Naive thymus-derived CD8-positive, alpha-beta T cell (primary cell): ENCODE measurements at regions not wholly inside any gene's neighbourhood (a gene's known extent, or its start where the extent isn't known, plus 50 kb on each side); places are given as distances from the start of the nearest gene placed in this dataset.

Source experiments
- ATAC-seq, 2 donors: fragments of 150-1000 bp; cut with Tn5 transposase in 1 of 2; sonication (Bioruptor Pico), chemical (Tn5 transposase) in 1 of 2; 1 replicate in 1 of 2; 2 replicates in 1 of 2; pipeline ENCODE4 v1.10.0; 2021; ENCODE audit warnings: mild to moderate bottlenecking in 2 of 2, moderate library complexity in 2 of 2
- POLR2A ChIA-PET: fragments of 350-600 bp; sonication (Branson Sonifier 250); formaldehyde crosslinking; loops from one replicate; lab custom pipeline; 2021; ENCODE audit warnings: antibody characterized with exemption; lab: Charles Lee
- DNase-seq, 10 donors: peaks; one replicate each; pipeline versions ENCODE4 v3.0.0 to v3.0.0-alpha.2; 2020 to 2022
- H3K27ac Mint-ChIP-seq, 10 donors: one replicate each; pipeline ENCODE4 v1.8.0; 2020 to 2022; ENCODE audit warnings: mild to moderate bottlenecking in 10 of 10, mixed read lengths in 10 of 10, moderate library complexity in 4 of 10, inconsistent platforms in 1 of 10
- H3K27me3 Mint-ChIP-seq, 5 donors: one replicate each; pipeline ENCODE4 v1.8.0; 2021 to 2022; ENCODE audit warnings: mixed read lengths in 5 of 5
- H3K36me3 Mint-ChIP-seq, 3 donors: one replicate each; pipeline ENCODE4 v1.8.0; 2020 to 2022; ENCODE audit warnings: mixed read lengths in 3 of 3, mild to moderate bottlenecking in 2 of 3, inconsistent platforms in 1 of 3
- H3K4me1 Mint-ChIP-seq, 4 donors: one replicate each; pipeline ENCODE4 v1.8.0; 2021 to 2022; ENCODE audit warnings: mixed read lengths in 4 of 4
- H3K4me3 Mint-ChIP-seq, 10 donors: one replicate each; pipeline ENCODE4 v1.8.0; 2020 to 2022; ENCODE audit warnings: mild to moderate bottlenecking in 10 of 10, mixed read lengths in 10 of 10, moderate library complexity in 6 of 10, inconsistent platforms in 1 of 10
- H3K9me3 Mint-ChIP-seq, 9 donors: one replicate each; pipeline ENCODE4 v1.8.0; 2020 to 2022; ENCODE audit warnings: mixed read lengths in 9 of 9, mild to moderate bottlenecking in 3 of 9, inconsistent platforms in 1 of 9, moderate library complexity in 1 of 9

GRCh38 chr11:97290464-97291041 is 900.7 kb downstream of the JRKL start:
- Mint-ChIP-seq H3K36me3 (peaks cover 0 to 4% (median 0%) of the 10 kb centered on the region in 3 donors), H3K9me3 (peaks cover 0 to 34% (median 8%) of the 10 kb centered on the region in 9 donors), H3K27me3 (no peaks in the 10 kb centered on the region), H3K4me3 (no peak overlapping the region), H3K27ac (no peak overlapping the region), H3K4me1 (no peaks in the 10 kb centered on the region)
- POLR2A ChIA-PET, result no interaction called here
- DNase-seq (no peak), ATAC-seq (no peak)

DNA sequence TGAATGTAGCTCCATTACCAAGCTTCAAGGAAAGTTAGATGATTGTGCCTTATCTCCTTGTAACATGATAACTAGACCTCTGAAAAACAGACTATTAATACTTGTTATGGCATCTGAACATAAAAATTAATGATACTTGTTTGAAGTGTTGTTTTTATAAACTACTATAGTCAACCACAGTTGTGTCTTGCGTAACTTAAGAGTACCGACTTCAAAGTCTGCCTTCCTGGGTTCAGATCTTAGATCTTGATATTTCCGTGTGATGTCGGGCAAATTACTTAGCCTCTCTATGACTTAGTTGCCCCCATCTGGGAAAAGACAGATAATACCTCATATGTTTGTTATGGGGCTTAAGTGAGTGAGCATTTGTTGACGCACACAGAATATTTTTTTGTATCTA is 906.5 kb downstream of the JRKL start:
- H3K27me3 Mint-ChIP-seq, result no peaks in the 10 kb centered on the region
- no peak for DNase-seq
- ATAC-seq, result no peak
- POLR2A ChIA-PET, result no interaction called here
- H3K4me3 Mint-ChIP-seq, result no peak overlapping the region
- H3K4me1 Mint-ChIP-seq, result no peaks in the 10 kb centered on the region
- H3K36me3 Mint-ChIP-seq, result no peaks in the 10 kb centered on the region
- no peak overlapping the region for H3K27ac Mint-ChIP-seq
- H3K9me3 Mint-ChIP-seq, result peaks cover 0 to 16% (median 3%) of the 10 kb centered on the region in 9 donors

- DNase-seq (no peak), ATAC-seq (no peak)
- Mint-ChIP-seq H3K4me1 (no peaks in the 10 kb centered on the region), H3K27ac (no peak overlapping the region), H3K9me3 (peaks cover 0 to 35% (median 7%) of the 10 kb centered on the region in 9 donors), H3K36me3 (no peaks in the 10 kb centered on the region), H3K27me3 (no peaks in the 10 kb centered on the region), H3K4me3 (no peak overlapping the region)
- POLR2A ChIA-PET, result no interaction called here
These were observed 919.5 kb downstream of the JRKL start for GRCh38 chr11:97309291-97309690.

- H3K9me3 Mint-ChIP-seq, result peaks cover 0 to 27% (median 14%) of the 10 kb centered on the region in 9 donors
- DNase-seq (no peak), ATAC-seq (no peak)
- no peaks in the 10 kb centered on the region for H3K36me3 Mint-ChIP-seq
- H3K27ac Mint-ChIP-seq, result no peak overlapping the region
- POLR2A ChIA-PET, result no interaction called here
- H3K4me3 Mint-ChIP-seq, result no peak overlapping the region
- H3K27me3 Mint-ChIP-seq, result no peaks in the 10 kb centered on the region
- H3K4me1 Mint-ChIP-seq, result no peaks in the 10 kb centered on the region
These were observed 935.9 kb downstream of the JRKL start for GRCh38 chr11:97325693-97326092.

- Mint-ChIP-seq H3K27ac (no peak overlapping the region), H3K36me3 (no peaks in the 10 kb centered on the region), H3K27me3 (no peaks in the 10 kb centered on the region), H3K9me3 (peaks cover 0 to 17% (median 4%) of the 10 kb centered on the region in 9 donors), H3K4me3 (no peak overlapping the region), H3K4me1 (no peaks in the 10 kb centered on the region)
- no peak for ATAC-seq
- DNase-seq, result no peak
- POLR2A ChIA-PET, result interaction anchor here (0.6 kb wide), 1 partner anchor 21 kb away, joined by 3 read pairs; no protein-coding TSS in a partner anchor
These were observed 942.5 kb downstream of the JRKL start for GRCh38 chr11:97332271-97332670.

DNA sequence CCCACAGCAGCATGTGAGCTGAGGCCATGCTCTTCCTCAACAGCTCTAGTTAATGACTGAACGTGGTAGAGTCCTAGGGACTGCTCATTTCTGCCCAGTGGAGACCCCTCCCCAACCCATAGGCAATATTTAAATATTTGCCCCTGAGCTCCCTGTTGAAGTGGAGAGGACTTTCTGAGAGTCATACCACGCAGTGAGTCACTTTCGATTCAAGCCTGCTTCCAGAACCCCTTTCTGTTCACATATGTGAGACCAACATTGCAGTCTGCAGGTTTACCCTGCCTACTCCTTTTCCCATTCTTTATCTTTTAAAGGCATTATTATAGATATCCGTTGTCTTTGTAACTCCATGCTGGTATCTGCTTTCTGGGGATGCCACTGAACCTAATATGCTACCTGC is 946.3 kb downstream of the JRKL start:
- POLR2A ChIA-PET, result no interaction called here
- ATAC-seq, result no peak
- no peaks in the 10 kb centered on the region for H3K4me1 Mint-ChIP-seq
- H3K4me3 Mint-ChIP-seq, result no peak overlapping the region
- DNase-seq, result no peak
- H3K9me3 Mint-ChIP-seq, result peaks cover 0 to 17% (median 2%) of the 10 kb centered on the region in 9 donors
- no peaks in the 10 kb centered on the region for H3K27me3 Mint-ChIP-seq
- H3K27ac Mint-ChIP-seq, result no peak overlapping the region
- H3K36me3 Mint-ChIP-seq, result no peaks in the 10 kb centered on the region

GRCh38 chr11:97345032-97345431 is 955.2 kb downstream of the JRKL start:
- no peak overlapping the region for H3K4me3 Mint-ChIP-seq
- no peaks in the 10 kb centered on the region for H3K36me3 Mint-ChIP-seq
- no peak for DNase-seq
- no peak overlapping the region for H3K27ac Mint-ChIP-seq
- POLR2A ChIA-PET, result no interaction called here
- H3K27me3 Mint-ChIP-seq, result no peaks in the 10 kb centered on the region
- no peaks in the 10 kb centered on the region for H3K4me1 Mint-ChIP-seq
- ATAC-seq, result no peak
- H3K9me3 Mint-ChIP-seq, result peaks cover 0 to 23% (median 2%) of the 10 kb centered on the region in 9 donors

GRCh38 chr11:97349201-97349600 is 959.4 kb downstream of the JRKL start:
- H3K27me3 Mint-ChIP-seq, result no peaks in the 10 kb centered on the region
- ATAC-seq (no peak), DNase-seq (no peak)
- no peak overlapping the region for H3K4me3 Mint-ChIP-seq
- POLR2A ChIA-PET, result no interaction called here
- no peak overlapping the region for H3K27ac Mint-ChIP-seq
- no peaks in the 10 kb centered on the region for H3K4me1 Mint-ChIP-seq
- peaks cover 0 to 15% (median 4%) of the 10 kb centered on the region in 9 donors for H3K9me3 Mint-ChIP-seq
- H3K36me3 Mint-ChIP-seq, result no peaks in the 10 kb centered on the region

GRCh38 chr11:97351939-97352338 is 962.1 kb downstream of the JRKL start:
- peaks cover 0 to 9% (median 3%) of the 10 kb centered on the region in 9 donors for H3K9me3 Mint-ChIP-seq
- H3K4me3 Mint-ChIP-seq, result no peak overlapping the region
- no peak for DNase-seq
- POLR2A ChIA-PET, result no interaction called here
- no peak overlapping the region for H3K27ac Mint-ChIP-seq
- no peaks in the 10 kb centered on the region for H3K36me3 Mint-ChIP-seq
- no peak for ATAC-seq
- H3K4me1 Mint-ChIP-seq, result no peaks in the 10 kb centered on the region
- no peaks in the 10 kb centered on the region for H3K27me3 Mint-ChIP-seq

DNA sequence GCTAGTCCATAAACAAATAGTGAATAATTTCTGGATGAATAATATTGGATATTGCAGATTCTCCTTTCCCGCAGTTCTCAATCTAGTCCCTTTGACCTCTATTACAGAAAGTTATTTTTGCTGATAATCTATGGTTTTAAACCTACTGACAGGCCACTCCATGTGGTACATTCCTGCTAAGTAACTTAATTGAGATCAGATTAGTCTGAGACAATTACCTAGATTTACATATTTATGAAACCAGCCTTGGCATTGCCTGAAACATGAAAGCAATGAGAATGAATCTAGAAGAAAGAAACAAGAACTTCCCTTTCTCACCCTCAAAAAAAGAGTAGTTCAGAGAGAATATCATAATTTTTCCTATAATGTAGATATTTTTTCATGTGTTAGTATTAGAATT is 964.2 kb downstream of the JRKL start:
- no peaks in the 10 kb centered on the region for H3K27me3 Mint-ChIP-seq
- ATAC-seq, result no peak
- H3K36me3 Mint-ChIP-seq, result no peaks in the 10 kb centered on the region
- POLR2A ChIA-PET, result no interaction called here
- peaks cover 0 to 6% (median 3%) of the 10 kb centered on the region in 9 donors for H3K9me3 Mint-ChIP-seq
- no peak overlapping the region for H3K4me3 Mint-ChIP-seq
- H3K27ac Mint-ChIP-seq, result no peak overlapping the region
- DNase-seq, result no peak
- no peaks in the 10 kb centered on the region for H3K4me1 Mint-ChIP-seq

DNA sequence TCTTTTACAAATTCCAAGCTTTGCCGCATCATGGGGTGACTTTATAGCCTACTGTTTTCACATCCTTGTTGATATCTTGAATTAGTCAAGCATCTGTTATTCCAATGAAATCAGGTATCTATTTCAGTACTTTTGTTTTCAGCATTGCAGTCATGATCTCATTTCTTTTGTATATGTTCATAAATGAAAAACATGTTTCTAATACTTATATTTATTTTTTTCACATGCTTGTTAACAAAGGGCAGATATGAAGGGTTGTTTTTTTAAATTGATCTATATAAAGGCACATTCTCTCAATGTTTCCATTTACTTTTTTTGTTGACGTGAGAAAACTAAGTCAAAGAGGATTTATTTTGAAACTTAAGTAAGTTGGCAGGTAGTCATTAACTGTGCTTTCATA is 964.8 kb downstream of the JRKL start:
- Mint-ChIP-seq H3K27me3 (no peaks in the 10 kb centered on the region), H3K4me1 (no peaks in the 10 kb centered on the region), H3K9me3 (peaks cover 0 to 6% (median 3%) of the 10 kb centered on the region in 9 donors), H3K36me3 (no peaks in the 10 kb centered on the region), H3K4me3 (no peak overlapping the region), H3K27ac (no peak overlapping the region)
- POLR2A ChIA-PET, result no interaction called here
- ATAC-seq, result no peak
- DNase-seq, result no peak

- DNase-seq, result no peak
- peaks cover 0 to 6% (median 3%) of the 10 kb centered on the region in 9 donors for H3K9me3 Mint-ChIP-seq
- H3K4me3 Mint-ChIP-seq, result no peak overlapping the region
- H3K36me3 Mint-ChIP-seq, result no peaks in the 10 kb centered on the region
- no peaks in the 10 kb centered on the region for H3K4me1 Mint-ChIP-seq
- no peaks in the 10 kb centered on the region for H3K27me3 Mint-ChIP-seq
- no peak overlapping the region for H3K27ac Mint-ChIP-seq
- ATAC-seq, result no peak
- POLR2A ChIA-PET, result no interaction called here
These were observed 965.4 kb downstream of the JRKL start for GRCh38 chr11:97355230-97355629.

DNA sequence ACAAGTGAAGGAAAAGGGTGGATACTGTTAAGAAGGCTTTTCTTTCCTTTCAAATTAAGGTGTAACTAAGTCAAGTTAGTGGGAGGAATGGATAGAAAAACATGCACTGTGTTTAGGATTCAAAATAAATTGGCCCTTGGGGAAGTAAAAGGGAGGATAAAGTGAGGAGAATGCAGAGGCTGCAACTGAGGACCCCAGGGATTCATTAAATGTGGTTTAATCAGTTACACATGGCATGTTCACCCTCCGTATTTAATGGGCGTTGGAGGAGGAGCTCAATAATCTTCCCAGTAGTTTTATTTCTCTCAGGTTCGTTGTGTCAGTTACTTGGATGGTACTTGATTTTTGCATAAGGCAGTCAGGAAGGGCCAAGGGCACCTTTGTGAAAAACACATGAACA is 966.3 kb downstream of the JRKL start:
- no peak for ATAC-seq
- no peaks in the 10 kb centered on the region for H3K27me3 Mint-ChIP-seq
- POLR2A ChIA-PET, result no interaction called here

GRCh38 chr11:97359016-97359415 is 969.2 kb downstream of the JRKL start:
- Mint-ChIP-seq H3K27ac (no peak overlapping the region), H3K27me3 (no peaks in the 10 kb centered on the region), H3K9me3 (peaks cover 0 to 6% (median 2%) of the 10 kb centered on the region in 9 donors), H3K4me3 (no peak overlapping the region), H3K4me1 (no peaks in the 10 kb centered on the region), H3K36me3 (no peaks in the 10 kb centered on the region)
- ATAC-seq (no peak), DNase-seq (no peak)
- POLR2A ChIA-PET, result no interaction called here

More for the DNA sequence above, 966.3 kb downstream of the JRKL start:
- no peak for DNase-seq
- Mint-ChIP-seq H3K36me3 (no peaks in the 10 kb centered on the region), H3K4me1 (no peaks in the 10 kb centered on the region), H3K27ac (no peak overlapping the region), H3K4me3 (no peak overlapping the region), H3K9me3 (peaks cover 0 to 4% (median 0%) of the 10 kb centered on the region in 9 donors)
